Astrocyte (in vitro differentiated cells and primary cell): ENCODE measurements at regions not wholly inside any gene's neighbourhood (a gene's known extent, or its start where the extent isn't known, plus 50 kb on each side); places are given as distances from the start of the nearest gene placed in this dataset.

Experiments used
- CTCF ChIP-seq: IDR thresholded peaks from 2 replicates; pipeline ENCODE4 v1.5.1; 2011; ENCODE audit warnings: low read depth, mild to moderate bottlenecking, inconsistent platforms, low read length, moderate library complexity; ENCODE audit not compliant: insufficient read depth
- EZH2 ChIP-seq: IDR thresholded peaks from 2 replicates; pipeline ENCODE4 v1.6.1; 2012; ENCODE audit warnings: mild to moderate bottlenecking, low read length, inconsistent platforms; ENCODE audit not compliant: insufficient read depth

GRCh38 chr2:134080386-134081089, 173.3 kb upstream of the MGAT5 start:
- TF ChIP-seq CTCF (no peak), EZH2 (no peak)
